D721Med (cell line): ENCODE measurements at regions not wholly inside any gene's neighbourhood (a gene's known extent, or its start where the extent isn't known, plus 50 kb on each side); places are given as distances from the start of the nearest gene placed in this dataset.
"Not testable (repeated sequence)": the region's sequence is repeated elsewhere in the genome, so short reads cannot be mapped to it uniquely, and the experiment has no call there.

Experiments used
- DNase-seq: peaks from one replicate; pipeline ENCODE4 v3.0.0; 2011; ENCODE audit warnings: low spot score; ENCODE audit not compliant: insufficient read length
- FAIRE-seq: peaks from 2 replicates; lab custom pipeline; 2011; peaks lifted over from hg19 to GRCh38; lab: Jason Lieb, UNC
- CTCF ChIP-seq: IDR thresholded peaks from 2 replicates; pipeline ENCODE4 v1.5.1; 2012; ENCODE audit warnings: mild to moderate bottlenecking, control low read depth; ENCODE audit not compliant: insufficient read depth; ENCODE audit errors: missing control alignments

- no peak for TF ChIP-seq CTCF
- FAIRE-seq (no peak), DNase-seq (no peak)
Observed at GRCh38 chr7:67359900-67360299, 363.3 kb downstream of the TYW1 start.

GRCh38 chr7:67361150-67361549 lies 364.5 kb downstream of the TYW1 start:
- TF ChIP-seq CTCF = no peak
- FAIRE-seq = no peak

GRCh38 chr7:67364441-67365017 lies 367.9 kb downstream of the TYW1 start:
- no peak for DNase-seq
- no peak for TF ChIP-seq CTCF
- FAIRE-seq = no peak

More at GRCh38 chr7:67361150-67361549, 364.5 kb downstream of the TYW1 start:
- no peak for DNase-seq

DNA sequence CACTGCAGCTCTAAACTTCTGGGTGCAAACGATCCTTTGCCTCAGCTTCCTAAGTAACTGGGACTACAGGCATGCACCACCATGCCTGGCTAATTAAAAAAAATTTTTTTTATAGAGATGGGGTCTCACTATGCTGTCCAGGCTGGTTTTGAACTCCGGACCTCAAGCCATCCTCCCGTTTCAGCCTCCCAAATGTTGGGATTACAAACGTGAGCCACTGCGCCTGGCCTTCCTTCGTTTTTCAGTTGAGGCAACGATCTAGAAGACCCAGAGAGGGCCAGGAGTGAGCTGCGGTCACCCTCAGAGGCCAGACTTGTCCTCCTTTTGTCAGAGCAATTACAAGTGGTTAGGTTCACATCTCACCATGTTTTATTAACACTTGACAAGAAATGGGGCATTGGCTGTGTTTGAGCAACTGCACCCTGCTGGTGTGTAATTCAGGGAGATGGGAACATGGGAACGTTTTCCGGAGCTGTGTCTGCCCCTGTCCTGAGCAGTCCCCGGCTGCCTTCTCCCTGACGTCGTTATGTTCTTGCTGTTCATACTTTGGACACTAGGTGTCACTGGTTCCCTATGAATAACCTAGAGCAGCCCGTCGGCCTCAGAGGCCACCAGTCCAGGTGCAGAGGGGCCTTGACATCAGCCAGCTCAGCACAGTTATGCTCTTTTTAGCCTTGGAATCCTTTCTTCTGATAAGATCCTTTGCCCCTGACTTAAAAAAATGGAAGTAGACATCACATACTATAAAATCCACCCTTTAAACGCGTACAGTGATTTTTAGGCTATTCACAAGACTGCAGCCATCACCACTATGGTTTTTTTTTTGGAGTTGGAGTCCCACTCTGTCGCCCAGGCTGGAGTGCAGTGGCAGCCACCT lies 375.0 kb downstream of the TYW1 start:
- peak; percentile 48 for FAIRE-seq
- peak; percentile 79 for DNase-seq
- peak; percentile 89 for TF ChIP-seq CTCF

DNA sequence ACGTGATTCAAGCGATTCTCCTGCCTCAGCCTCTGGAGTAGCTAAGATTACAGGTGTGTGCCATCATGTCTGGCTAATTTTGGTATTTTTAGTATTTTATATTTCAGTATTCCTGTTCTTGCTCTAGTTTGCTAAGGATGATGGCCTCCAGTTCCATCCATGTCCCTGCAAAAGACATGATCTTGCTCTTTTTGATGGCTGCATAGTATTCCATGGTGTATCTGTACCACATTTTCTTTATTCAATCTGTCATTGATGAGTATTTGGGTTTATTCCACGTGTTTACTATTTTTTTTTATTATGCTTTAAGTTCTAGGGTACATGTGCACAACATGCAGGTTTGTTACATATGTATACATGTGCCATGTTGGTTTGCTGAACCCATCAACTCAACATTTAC lies 376.8 kb downstream of the TYW1 start:
- not testable (repeated sequence) for DNase-seq, FAIRE-seq

- FAIRE-seq = no peak
- TF ChIP-seq CTCF = no peak
- DNase-seq = no peak
Observed at GRCh38 chr7:67375427-67375826, 378.8 kb downstream of the TYW1 start.

DNA sequence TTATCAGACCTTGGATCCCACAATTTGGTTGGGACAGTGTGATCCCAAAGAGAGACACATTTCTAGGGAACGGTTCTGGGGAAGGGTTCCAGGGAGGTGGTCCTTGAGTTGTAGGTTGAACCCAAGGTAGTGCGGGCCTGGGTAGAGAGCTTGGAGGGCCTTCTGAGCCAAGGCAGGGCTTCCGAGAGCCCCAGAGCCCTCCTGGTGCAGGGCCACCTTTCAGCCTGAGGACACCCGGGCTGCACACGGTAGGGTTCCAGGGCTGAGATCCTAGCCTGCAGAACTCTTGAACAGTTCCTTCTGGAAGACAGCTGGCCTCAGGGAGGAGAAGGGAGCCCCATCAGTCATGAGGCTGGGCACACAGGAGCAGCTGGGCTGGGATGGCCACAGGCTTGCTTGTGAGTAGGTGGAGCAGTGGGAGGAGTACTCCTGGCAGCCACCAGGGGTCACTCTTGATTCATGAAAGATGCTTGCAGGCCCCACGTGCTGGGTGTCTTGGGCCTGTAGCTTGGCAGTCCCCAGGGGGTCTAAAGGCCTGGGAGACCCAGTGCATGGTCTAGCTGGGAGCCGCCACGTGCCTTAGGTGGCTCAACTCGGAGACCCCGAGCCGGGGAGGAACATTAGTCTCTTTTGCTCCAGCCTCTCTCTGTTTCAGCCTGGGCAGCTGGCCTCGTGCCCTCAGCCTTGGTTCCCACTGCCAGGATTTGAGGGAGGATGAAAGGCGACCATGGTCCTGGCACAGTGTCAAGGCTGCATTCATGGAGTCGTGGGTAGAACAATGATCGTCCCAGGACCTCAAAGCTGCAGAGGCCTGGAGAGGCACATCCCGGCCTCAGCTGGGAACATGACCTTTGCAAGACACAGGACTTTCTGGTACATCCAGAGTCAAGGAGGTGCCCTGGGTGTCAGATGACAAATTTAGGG lies 381.6 kb downstream of the TYW1 start:
- DNase-seq = peak; percentile 52
- no peak for FAIRE-seq
- peak; percentile 83 for TF ChIP-seq CTCF
